Gastroesophageal sphincter (tissue), 3 donors: ENCODE measurements at regions not wholly inside any gene's neighbourhood (a gene's known extent, or its start where the extent isn't known, plus 50 kb on each side); places are given as distances from the start of the nearest gene placed in this dataset.

Experiments used
- CTCF ChIP-seq, 4 experiments: fragments of 200-600 bp in 2 of 4; fragments of 450-650 bp in 2 of 4; sonication (generic) in 1 of 4; IDR thresholded peaks; one replicate each; pipeline ENCODE4 v1.5.1; 2017 to 2019; ENCODE audit warnings: antibody characterized with exemption in 4 of 4, mild to moderate bottlenecking in 2 of 4, moderate library complexity in 2 of 4
- POLR2A ChIP-seq, 2 donors: fragments of 450-650 bp; IDR thresholded peaks; one replicate each; pipeline ENCODE4 v1.6.1; 2017; ENCODE audit warnings: antibody characterized with exemption in 2 of 2, mild to moderate bottlenecking in 2 of 2, moderate library complexity in 1 of 2

- TF ChIP-seq CTCF (IDR thresholded peaks at IDR 0.05) (no peak), POLR2A (IDR thresholded peaks at IDR 0.05) (no peak)
These were observed 66.4 kb downstream of the KPNA2 start for GRCh38 chr17:68101987-68102314.
